Thyroid gland (tissue), 4 donors: ENCODE measurements at regions not wholly inside any gene's neighbourhood (a gene's known extent, or its start where the extent isn't known, plus 50 kb on each side); places are given as distances from the start of the nearest gene placed in this dataset.
A peak's percentile ranks its signal among the peaks of the same experiment; 100 is the strongest.

Source experiments
- DNase-seq, 2 donors: peaks; one replicate each; pipeline ENCODE4 v3.0.0-alpha.2; 2019
- H3K27ac ChIP-seq, 3 donors: fragments of 200-600 bp; sonication (generic); 1 replicate in 2 of 3; 2 replicates in 1 of 3; pipeline ENCODE4 v1.5.1; 2016 to 2019; ENCODE audit warnings: mild to moderate bottlenecking in 1 of 3, moderate library complexity in 1 of 3
- H3K27me3 ChIP-seq: fragments of 200-600 bp; sonication (generic); one replicate; pipeline ENCODE4 v1.5.1; 2019
- H3K36me3 ChIP-seq, 2 donors: fragments of 200-600 bp; sonication (generic); one replicate each; pipeline ENCODE4 v1.5.1; 2016 to 2019
- H3K4me1 ChIP-seq, 2 donors: fragments of 200-600 bp; sonication (generic); one replicate each; pipeline ENCODE4 v1.5.1; 2017 to 2019
- H3K4me3 ChIP-seq, 3 donors: fragments of 200-600 bp; sonication (generic); replicated peaks in 1 of 3; 1 replicate in 2 of 3; 2 replicates in 1 of 3; pipeline ENCODE4 v1.5.1; 2016; ENCODE audit warnings: mild to moderate bottlenecking in 1 of 3
- H3K9me3 ChIP-seq: fragments of 200-600 bp; sonication (generic); one replicate; pipeline ENCODE4 v1.5.1; 2017
- POLR2A ChIP-seq, 2 donors: fragments of 450-650 bp; IDR thresholded peaks; one replicate each; pipeline ENCODE4 v1.6.1; 2017; ENCODE audit warnings: antibody characterized with exemption in 2 of 2, mild to moderate bottlenecking in 2 of 2, moderate library complexity in 1 of 2
- WGBS, 2 donors: methylation state at CpG; one replicate each; pipeline ENCODE4 v1.1.5; 2017; 5-methylcytosine and 5-hydroxymethylcytosine counted together
- intact Hi-C: fragments of 100-400 bp; cut with DNase I; formaldehyde crosslinking; loops from one replicate; pipeline ENCODE4 v1.15.1; 2023
- TF ChIP-seq, protein P1 (sequence below), 6 experiments: fragments of 200-600 bp in 3 of 6; fragments of 450-650 bp in 3 of 6; sonication (generic) in 3 of 6; IDR thresholded peaks; one replicate each; pipeline ENCODE4 v1.5.1; 2016 to 2019; ENCODE audit warnings: antibody characterized with exemption in 6 of 6, mild to moderate bottlenecking in 2 of 6, inconsistent platforms in 1 of 6, moderate library complexity in 1 of 6

DNA sequence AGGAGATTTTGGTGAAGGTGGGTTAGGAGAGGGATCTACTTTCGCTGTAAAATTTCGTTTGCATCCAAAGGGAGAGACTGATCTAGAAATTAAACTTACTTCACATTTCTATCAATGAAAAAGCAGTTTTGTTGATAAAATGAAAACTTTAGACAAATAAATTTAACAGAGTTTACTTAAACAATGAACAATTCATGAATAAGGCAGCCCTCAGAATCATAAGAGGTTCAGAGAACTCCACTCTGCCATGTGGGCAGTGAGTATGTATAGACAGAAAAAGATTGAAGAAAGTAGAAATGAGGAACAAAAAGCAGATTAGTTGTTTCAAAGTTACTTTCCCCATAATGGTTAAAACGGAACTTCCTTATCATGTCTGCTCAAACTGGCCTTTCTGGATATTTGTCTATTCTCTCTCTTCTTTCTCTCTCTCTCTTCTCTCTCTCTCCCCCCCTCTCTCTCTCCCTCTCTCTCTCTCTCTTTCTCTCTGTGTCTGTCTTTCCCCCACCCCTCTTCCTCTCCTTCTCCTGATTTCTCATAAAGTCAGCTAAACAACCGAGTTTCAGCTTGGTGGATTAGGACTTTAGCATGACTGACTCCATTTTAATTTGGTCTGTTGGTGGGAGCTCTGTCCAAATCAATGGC is 248.9 kb downstream of the TJP1 start:
- intact Hi-C loops: no loop called here
- H3K27ac ChIP-seq: no peak overlapping the region
- no peaks in the 10 kb centered on the region for H3K36me3 ChIP-seq
- H3K4me3 ChIP-seq: no peak overlapping the region
- H3K9me3 ChIP-seq: no peaks in the 10 kb centered on the region
- TF ChIP-seq, protein P1, sequence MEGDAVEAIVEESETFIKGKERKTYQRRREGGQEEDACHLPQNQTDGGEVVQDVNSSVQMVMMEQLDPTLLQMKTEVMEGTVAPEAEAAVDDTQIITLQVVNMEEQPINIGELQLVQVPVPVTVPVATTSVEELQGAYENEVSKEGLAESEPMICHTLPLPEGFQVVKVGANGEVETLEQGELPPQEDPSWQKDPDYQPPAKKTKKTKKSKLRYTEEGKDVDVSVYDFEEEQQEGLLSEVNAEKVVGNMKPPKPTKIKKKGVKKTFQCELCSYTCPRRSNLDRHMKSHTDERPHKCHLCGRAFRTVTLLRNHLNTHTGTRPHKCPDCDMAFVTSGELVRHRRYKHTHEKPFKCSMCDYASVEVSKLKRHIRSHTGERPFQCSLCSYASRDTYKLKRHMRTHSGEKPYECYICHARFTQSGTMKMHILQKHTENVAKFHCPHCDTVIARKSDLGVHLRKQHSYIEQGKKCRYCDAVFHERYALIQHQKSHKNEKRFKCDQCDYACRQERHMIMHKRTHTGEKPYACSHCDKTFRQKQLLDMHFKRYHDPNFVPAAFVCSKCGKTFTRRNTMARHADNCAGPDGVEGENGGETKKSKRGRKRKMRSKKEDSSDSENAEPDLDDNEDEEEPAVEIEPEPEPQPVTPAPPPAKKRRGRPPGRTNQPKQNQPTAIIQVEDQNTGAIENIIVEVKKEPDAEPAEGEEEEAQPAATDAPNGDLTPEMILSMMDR (IDR thresholded peaks at IDR 0.05): no peak
- TF ChIP-seq POLR2A (IDR thresholded peaks at IDR 0.05): no peak
- H3K4me1 ChIP-seq: peaks cover 18 to 24% of the 10 kb centered on the region in 2 donors
- DNase-seq: no peak
- no peaks in the 10 kb centered on the region for H3K27me3 ChIP-seq
- 88 to 94% methylated on average over 4 of the region's 4 CpGs for WGBS, 2 donors

DNA sequence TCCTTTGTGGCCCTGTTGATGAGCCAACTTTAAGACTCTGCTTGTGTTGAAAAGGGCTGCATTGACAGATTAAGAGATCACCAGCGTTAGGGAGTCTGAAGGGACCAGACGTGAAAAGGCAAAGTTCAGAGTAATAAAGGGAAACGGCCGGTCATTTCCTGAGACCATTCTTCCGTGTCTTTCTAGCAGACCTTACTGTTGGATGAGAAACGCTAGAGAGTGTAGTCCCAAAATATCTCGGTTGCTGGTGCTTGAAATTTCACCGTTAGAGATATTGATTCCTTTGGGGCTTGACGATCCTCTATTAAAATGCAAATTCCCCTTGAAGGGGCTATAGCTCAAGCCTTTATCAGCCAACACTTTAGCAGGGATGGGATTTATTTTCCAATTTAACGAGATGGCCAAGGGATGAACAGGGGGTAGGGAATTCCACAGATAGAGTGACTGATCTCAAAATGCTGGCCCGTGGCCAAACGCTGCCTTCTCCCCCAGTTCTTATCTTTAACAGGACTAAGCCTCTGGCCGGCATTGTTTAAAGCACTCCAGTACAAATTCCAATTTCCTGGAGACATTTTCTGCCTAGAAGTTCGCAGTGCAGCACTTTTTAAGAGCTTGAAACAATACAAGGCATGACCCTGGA is 250.4 kb downstream of the TJP1 start:
- no peaks in the 10 kb centered on the region for H3K27me3 ChIP-seq
- H3K4me1 ChIP-seq: peaks cover 18 to 24% of the 10 kb centered on the region in 2 donors
- H3K27ac ChIP-seq: no peak overlapping the region
- WGBS, 2 donors: 4 to 5% methylated on average over 14 of the region's 14 CpGs
- peak; percentile 19 to 31 for DNase-seq
- intact Hi-C loops: no loop called here
- H3K36me3 ChIP-seq: no peaks in the 10 kb centered on the region
- TF ChIP-seq POLR2A (IDR thresholded peaks at IDR 0.05): no peak
- TF ChIP-seq, protein P1 (IDR thresholded peaks at IDR 0.05): no peak
- H3K4me3 ChIP-seq: no peak overlapping the region
- H3K9me3 ChIP-seq: no peaks in the 10 kb centered on the region

DNA sequence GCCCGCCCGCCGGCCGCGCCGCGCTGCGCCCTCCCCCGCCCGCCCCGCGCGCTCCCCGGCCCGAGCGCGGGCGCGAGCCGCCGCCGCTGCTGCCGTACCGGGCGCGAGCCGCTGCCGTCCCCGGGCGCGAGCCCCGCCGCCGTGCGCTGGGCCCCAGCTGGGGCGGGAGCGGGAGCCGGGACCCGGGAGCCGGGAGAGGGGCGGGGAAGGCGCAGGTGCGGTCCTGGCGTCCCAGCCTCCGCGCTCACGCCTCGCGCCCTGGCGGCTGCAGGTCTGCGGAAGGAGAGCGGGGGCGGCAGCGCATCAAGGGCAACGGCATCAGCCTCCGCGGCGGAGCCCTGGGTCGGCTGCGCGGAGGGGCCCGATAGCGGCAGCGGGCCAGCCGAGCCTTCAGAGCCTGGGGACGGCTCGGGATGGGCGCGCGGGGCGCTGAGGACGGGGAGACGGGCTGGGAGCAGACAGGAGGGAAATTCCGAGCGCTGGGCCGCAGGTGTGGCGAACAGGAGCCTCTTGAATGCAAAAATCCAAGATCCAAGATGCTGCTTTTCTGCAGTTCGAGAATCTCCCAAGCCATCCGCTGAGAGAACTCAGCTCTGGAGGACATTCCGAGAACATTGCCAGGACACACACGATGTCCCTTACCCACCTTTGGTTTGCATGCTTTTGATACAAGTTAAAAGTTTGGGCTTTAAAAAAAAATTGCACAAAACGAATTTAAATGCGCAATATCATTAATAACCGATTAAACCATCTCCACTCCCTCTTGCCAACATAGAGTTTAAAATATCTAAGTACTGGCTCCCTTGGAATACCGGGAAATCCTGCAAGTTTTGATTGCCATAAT is 251.1 kb downstream of the TJP1 start:
- no peaks in the 10 kb centered on the region for H3K27me3 ChIP-seq
- H3K27ac ChIP-seq: peak overlapping the region in 1 of 3 donors; percentile 33
- TF ChIP-seq, protein P1 (IDR thresholded peaks at IDR 0.05): no peak
- no peak for TF ChIP-seq POLR2A (IDR thresholded peaks at IDR 0.05)
- H3K36me3 ChIP-seq: no peaks in the 10 kb centered on the region
- H3K9me3 ChIP-seq: no peaks in the 10 kb centered on the region
- peak; percentile 59 to 71 for DNase-seq
- 3 to 4% methylated on average over 19 to 25 of the region's 85 CpGs for WGBS, 2 donors
- H3K4me1 ChIP-seq: peaks cover 18 to 24% of the 10 kb centered on the region in 2 donors
- H3K4me3 ChIP-seq: peak overlapping the region; percentile 14 to 35 (median 28)
- intact Hi-C loops: no loop called here

DNA sequence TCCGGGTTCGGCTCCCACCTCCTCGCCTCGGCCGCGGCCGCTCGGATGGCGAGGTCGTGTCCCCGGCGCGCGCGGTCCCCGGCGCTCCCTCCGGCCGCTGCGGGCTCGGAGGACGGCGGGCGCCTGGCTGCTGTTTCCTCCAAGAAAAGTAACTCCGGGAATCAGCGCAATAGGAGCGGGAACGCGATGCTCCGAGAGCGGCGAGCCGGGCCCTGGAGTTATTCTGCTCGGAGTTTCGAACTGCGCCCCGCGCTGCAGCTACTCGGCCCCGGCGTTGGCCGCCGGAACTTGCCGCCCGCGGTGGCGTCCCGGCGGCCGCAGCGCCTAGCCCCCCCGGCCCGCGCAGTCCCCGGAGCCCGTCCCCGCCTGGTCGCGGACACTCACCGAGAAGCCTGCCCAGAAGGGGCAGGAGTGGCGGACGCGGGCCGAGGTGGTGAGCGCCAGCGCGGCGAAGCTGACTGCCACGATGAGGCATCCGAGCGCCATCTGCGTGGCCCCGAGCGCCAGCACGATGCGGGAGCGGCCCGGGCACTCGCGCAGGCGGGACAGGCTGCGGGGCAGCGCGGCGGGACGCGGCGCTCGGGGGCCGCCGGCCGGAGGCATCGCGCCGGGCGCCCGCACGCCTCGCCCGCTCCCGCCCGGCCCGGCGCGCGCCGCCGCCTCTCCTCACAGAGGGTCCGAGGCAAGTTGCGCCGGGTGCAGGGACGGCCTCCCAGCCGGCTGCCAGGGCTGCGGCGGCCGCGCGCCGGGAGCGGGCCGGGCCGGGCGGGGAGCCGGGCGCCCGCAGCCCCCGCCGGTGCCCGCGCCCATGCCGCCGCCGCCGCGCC is 251.9 kb downstream of the TJP1 start:
- no peaks in the 10 kb centered on the region for H3K27me3 ChIP-seq
- intact Hi-C loops: no loop called here
- H3K4me1 ChIP-seq: peaks cover 18 to 24% of the 10 kb centered on the region in 2 donors
- no peaks in the 10 kb centered on the region for H3K36me3 ChIP-seq
- TF ChIP-seq, protein P1 (IDR thresholded peaks at IDR 0.05): no peak
- TF ChIP-seq POLR2A (IDR thresholded peaks at IDR 0.05): no peak
- WGBS, 2 donors: 10% methylated on average over 2 of the region's 135 CpGs; no CpG with 5 or more reads in 1 of the 2 donors
- peak overlapping the region in 2 of 3 donors; percentile 33 to 36 for H3K27ac ChIP-seq
- peak; percentile 43 to 48 for DNase-seq
- H3K4me3 ChIP-seq: peak overlapping the region in 2 of 3 donors; percentile 43 to 65
- H3K9me3 ChIP-seq: no peaks in the 10 kb centered on the region
